ENCODE measurements at regions not wholly inside any gene's neighbourhood (a gene's known extent, or its start where the extent isn't known, plus 50 kb on each side); places are given as distances from the start of the nearest gene placed in this dataset.

GRCh38 chr15:31239409-31239808 is 87.2 kb upstream of the KLF13 start:
- Histone ChIP-seq H3K23ac (ENCODE audit: insufficient read length) (no peak overlapping the region), H4K20me1 (replicated peaks in 1 of 2; ENCODE audit: control insufficient read depth in 1 of 2, insufficient read depth in 2 of 2, low read length in 2 of 2) (no peaks in the 10 kb centered on the region), H3K79me1 (ENCODE audit: low read depth, low read length) (no peaks in the 10 kb centered on the region), H3K27ac (ENCODE audit: low read depth, low read length) (no peak overlapping the region), H2AK5ac (ENCODE audit: low read depth, low read length) (no peak overlapping the region), H3K27me3 (replicated peaks in 1 of 4; ENCODE audit: control insufficient read depth in 3 of 4, extremely low read depth in 1 of 4, insufficient read depth in 3 of 4, low read length in 3 of 4) (no peaks in the 10 kb centered on the region), H3K9ac (replicated peaks in 1 of 4; ENCODE audit: extremely low read depth in 1 of 4, low read depth in 3 of 4, low read length in 3 of 4) (no peak overlapping the region), H4K8ac (ENCODE audit: extremely low read depth, insufficient read depth, low read length) (no peak overlapping the region), H3K4me2 (ENCODE audit: insufficient read depth in 1 of 2, low read depth in 2 of 2, low read length in 2 of 2) (no peak overlapping the region), H3K18ac (ENCODE audit: extremely low read depth, low read length) (no peak overlapping the region), H3K9me3 (ENCODE audit: insufficient read depth in 2 of 2, low read depth in 1 of 2, low read length in 1 of 2) (no peaks in the 10 kb centered on the region), H3K36me3 (ENCODE audit: control insufficient read depth in 2 of 4, insufficient read depth in 4 of 4, low read length in 3 of 4) (no peaks in the 10 kb centered on the region), H2BK15ac (ENCODE audit: low read length) (no peak overlapping the region), H3K4me3 (ENCODE audit: extremely low read depth in 1 of 4, insufficient read depth in 2 of 4, low read depth in 3 of 4, low read length in 4 of 4) (no peak overlapping the region), H3K79me2 (ENCODE audit: control insufficient read depth in 1 of 2, insufficient read depth in 2 of 2, low read length in 2 of 2) (no peaks in the 10 kb centered on the region), H2BK12ac (ENCODE audit: low read depth, low read length) (no peak overlapping the region), H3K56ac (replicated peaks; ENCODE audit: insufficient read length, low read depth, low read length) (no peak overlapping the region), H3K4ac (replicated peaks; ENCODE audit: insufficient read length, low read depth, low read length) (no peak overlapping the region), H4K91ac (replicated peaks; ENCODE audit: insufficient read length, low read length) (no peak overlapping the region), H2AFZ (ENCODE audit: low read length) (no peak overlapping the region), H2BK20ac (ENCODE audit: low read length) (no peak overlapping the region), H2BK5ac (ENCODE audit: low read depth, low read length) (no peak overlapping the region), H3K4me1 (replicated peaks in 1 of 4; ENCODE audit: control insufficient read depth in 3 of 4, insufficient read depth in 4 of 4, low read length in 3 of 4) (no peaks in the 10 kb centered on the region; a peak in 1 of 7 replicates), H2BK120ac (replicated peaks; ENCODE audit: low read depth, low read length) (no peak overlapping the region), H3K23me2 (ENCODE audit: low read depth, low read length) (no peaks in the 10 kb centered on the region), H3K14ac (ENCODE audit: insufficient read length) (no peak overlapping the region), H4K5ac (ENCODE audit: insufficient read length, low read depth, low read length) (no peak overlapping the region)
- ChIA-PET POLR2A (ENCODE audit: partially characterized antibody) (interaction anchor here (1.3 kb wide), 1 partner anchor 25 kb away, joined by 3 read pairs; no protein-coding TSS in a partner anchor), CTCF (ENCODE audit: partially characterized antibody) (interaction anchor here (1.0 kb wide), 1 partner anchor 11 kb away, joined by 3 read pairs; no protein-coding TSS in a partner anchor)
- DNase-seq (ENCODE audit: low read depth in 1 of 2, low spot score in 2 of 2) (no peak), FAIRE-seq (no peak)
- TF ChIP-seq SP4 (IDR thresholded peaks at IDR 0.05; ENCODE audit: low read length) (no peak), CTCF (IDR thresholded peaks at IDR 0.05; ENCODE audit: control extremely low read depth in 1 of 3, insufficient read depth in 1 of 3, low read depth in 1 of 3, low read length in 3 of 3) (no peak), RNF2 (IDR thresholded peaks at IDR 0.05; ENCODE audit: borderline replicate concordance, low read depth, low read length, missing control alignments, poor library complexity, severe bottlenecking) (no peak), EGR1 (IDR thresholded peaks at IDR 0.05; ENCODE audit: borderline replicate concordance, low read depth, low read length) (no peak), JUN (IDR thresholded peaks at IDR 0.05; ENCODE audit: low read depth, low read length) (no peak), SUZ12 (IDR thresholded peaks at IDR 0.05; ENCODE audit: low read length) (no peak), TAF1 (IDR thresholded peaks at IDR 0.05; ENCODE audit: low read depth, low read length) (no peak), BRCA1 (IDR thresholded peaks at IDR 0.05; ENCODE audit: low read depth, low read length) (no peak), POLR2AphosphoS5 (IDR thresholded peaks at IDR 0.05; ENCODE audit: low read depth, low read length) (no peak), RAD21 (IDR thresholded peaks at IDR 0.05 in 1 of 2, conservative IDR thresholded peaks at IDR 0.05 in 1 of 2; ENCODE audit: low read depth in 2 of 2, low read length in 2 of 2) (no peak)
- 69% methylated on average over 4 of the region's 4 CpGs; no CpG with 5 or more reads in 1 of the 2 experiments for WGBS, 2 experiments (ENCODE audit: extremely low coverage in 1 of 2, insufficient coverage in 1 of 2, insufficient read length in 1 of 2, insufficient replicate concordance in 2 of 2, low coverage in 1 of 2, low lambda C conversion rate in 2 of 2, missing lambda C conversion rate in 1 of 2)
